GM18508 (cell line): ENCODE measurements at regions not wholly inside any gene's neighbourhood (a gene's known extent, or its start where the extent isn't known, plus 50 kb on each side); places are given as distances from the start of the nearest gene placed in this dataset.

Source experiments
- ATAC-seq: cut with Tn5 transposase; IDR thresholded peaks from one replicate; pipeline ENCODE4 v1.9.1; 2021; ENCODE audit warnings: moderate number of reproducible peaks; ENCODE audit not compliant: insufficient read depth, unreplicated experiment

GRCh38 chr4:4696530-4696929, 154.7 kb upstream of the STX18 start:
- ATAC-seq = no peak

GRCh38 chr4:4695497-4695896, 153.6 kb upstream of the STX18 start:
- no peak for ATAC-seq

GRCh38 chr4:4694827-4695226, 153.0 kb upstream of the STX18 start:
- ATAC-seq = no peak

GRCh38 chr4:4694296-4694772, 152.5 kb upstream of the STX18 start:
- ATAC-seq = no peak

GRCh38 chr4:4693755-4694295, 152.0 kb upstream of the STX18 start:
- no peak for ATAC-seq

- ATAC-seq = peak; percentile 66
These were observed 151.4 kb upstream of the STX18 start for GRCh38 chr4:4693258-4693657.

GRCh38 chr4:4690854-4691253, 149.0 kb upstream of the STX18 start:
- no peak for ATAC-seq

GRCh38 chr4:4689694-4690440, 148.0 kb upstream of the STX18 start:
- peak; percentile 42 for ATAC-seq

GRCh38 chr4:4687935-4688727, 146.3 kb upstream of the STX18 start:
- no peak for ATAC-seq

- no peak for ATAC-seq
These were observed 145.3 kb upstream of the STX18 start for GRCh38 chr4:4687100-4687499.

GRCh38 chr4:4685810-4686795, 144.3 kb upstream of the STX18 start:
- no peak for ATAC-seq

- no peak for ATAC-seq
These were observed 139.8 kb upstream of the STX18 start for GRCh38 chr4:4681653-4682052.

GRCh38 chr4:4680758-4681157, 138.9 kb upstream of the STX18 start:
- no peak for ATAC-seq

GRCh38 chr4:4680243-4680642, 138.4 kb upstream of the STX18 start:
- no peak for ATAC-seq

- ATAC-seq = no peak
These were observed 136.0 kb upstream of the STX18 start for GRCh38 chr4:4677556-4678522.

- no peak for ATAC-seq
These were observed 133.8 kb upstream of the STX18 start for GRCh38 chr4:4675641-4676040.

GRCh38 chr4:4675051-4675581, 133.3 kb upstream of the STX18 start:
- ATAC-seq = no peak

- ATAC-seq = no peak
These were observed 131.2 kb upstream of the STX18 start for GRCh38 chr4:4673070-4673469.

- no peak for ATAC-seq
These were observed 130.6 kb upstream of the STX18 start for GRCh38 chr4:4672402-4672801.
